HEK293T (cell line): ENCODE measurements at regions not wholly inside any gene's neighbourhood (a gene's known extent, or its start where the extent isn't known, plus 50 kb on each side); places are given as distances from the start of the nearest gene placed in this dataset.
A peak's percentile ranks its signal among the peaks of the same experiment; 100 is the strongest.

Source experiments
- CTCF ChIA-PET: fragments of 350-600 bp; formaldehyde crosslinking; extraction: SDS; loops from one replicate; lab custom pipeline; 2021; ENCODE audit warnings: antibody characterized with exemption, inconsistent platforms; lab: Yijun Ruan, JAX
- POLR2A ChIA-PET: fragments of 350-600 bp; formaldehyde crosslinking; extraction: SDS; loops from one replicate; lab custom pipeline; 2020; ENCODE audit warnings: antibody characterized with exemption, inconsistent platforms; lab: Yijun Ruan, JAX
- DNase-seq: peaks from one replicate; pipeline ENCODE4 v3.0.0; 2012; ENCODE audit warnings: mixed read lengths; ENCODE audit errors: extremely low spot score
- ARNT ChIP-seq: fragments of 450-650 bp; IDR thresholded peaks from 2 replicates; pipeline ENCODE4 v1.6.1; 2017; ENCODE audit warnings: mild to moderate bottlenecking
- BHLHE40 ChIP-seq: fragments of 450-650 bp; IDR thresholded peaks from 2 replicates; pipeline ENCODE4 v1.6.1; 2016; ENCODE audit warnings: mild to moderate bottlenecking, moderate library complexity, borderline replicate concordance
- CTBP1 ChIP-seq: fragments of 450-650 bp; IDR thresholded peaks from 2 replicates; pipeline ENCODE4 v1.6.1; 2016; ENCODE audit warnings: borderline replicate concordance
- ELF4 ChIP-seq: fragments of 450-650 bp; IDR thresholded peaks from 2 replicates; pipeline ENCODE4 v1.6.1; 2017; ENCODE audit warnings: antibody characterized with exemption
- FOXA1 ChIP-seq: fragments of 450-650 bp; IDR thresholded peaks from 2 replicates; pipeline ENCODE4 v1.6.1; 2016; ENCODE audit warnings: mild to moderate bottlenecking
- FOXK2 ChIP-seq: fragments of 450-650 bp; IDR thresholded peaks from 2 replicates; pipeline ENCODE4 v1.6.1; 2016; ENCODE audit warnings: mild to moderate bottlenecking
- FOXM1 ChIP-seq: fragments of 450-650 bp; IDR thresholded peaks from 2 replicates; pipeline ENCODE4 v1.6.1; 2017; ENCODE audit warnings: mild to moderate bottlenecking, borderline replicate concordance
- HDGF ChIP-seq: fragments of 450-650 bp; IDR thresholded peaks from 2 replicates; pipeline ENCODE4 v1.6.1; 2017; ENCODE audit warnings: antibody characterized with exemption, borderline replicate concordance
- L3MBTL2 ChIP-seq: fragments of 450-650 bp; conservative IDR thresholded peaks from 2 replicates; pipeline ENCODE4 v1.6.1; 2016; ENCODE audit warnings: mild to moderate bottlenecking
- LEF1 ChIP-seq: fragments of 450-650 bp; IDR thresholded peaks from 2 replicates; pipeline ENCODE4 v1.6.1; 2017; ENCODE audit warnings: mild to moderate bottlenecking, borderline replicate concordance
- NFRKB ChIP-seq: fragments of 450-650 bp; IDR thresholded peaks from 2 replicates; pipeline ENCODE4 v1.6.1; 2016; ENCODE audit warnings: mild to moderate bottlenecking, moderate library complexity
- PKNOX1 ChIP-seq: fragments of 450-650 bp; IDR thresholded peaks from 2 replicates; pipeline ENCODE4 v1.6.1; 2016
- SP1 ChIP-seq: fragments of 450-650 bp; IDR thresholded peaks from 2 replicates; pipeline ENCODE4 v1.6.1; 2017
- SUZ12 ChIP-seq: fragments of 450-650 bp; IDR thresholded peaks from 2 replicates; pipeline ENCODE4 v1.6.1; 2016; ENCODE audit warnings: mild to moderate bottlenecking
- TARDBP ChIP-seq: fragments of 450-650 bp; IDR thresholded peaks from 2 replicates; pipeline ENCODE4 v1.6.1; 2016
- ZNF384 ChIP-seq: fragments of 450-650 bp; IDR thresholded peaks from 2 replicates; pipeline ENCODE4 v1.6.1; 2016

- TF ChIP-seq TARDBP (no peak), FOXM1 (no peak), NFRKB (no peak)
- ChIA-PET CTCF (no interaction called here), POLR2A (no interaction called here)
- DNase-seq, result no peak
Measured at GRCh38 chr2:194962254-194962653, 694.8 kb upstream of the SLC39A10 start.

- no peak for TF ChIP-seq FOXK2
- TF ChIP-seq TARDBP, result no peak
- no peak for TF ChIP-seq CTBP1
- no peak for TF ChIP-seq NFRKB
- no peak for TF ChIP-seq PKNOX1
- TF ChIP-seq BHLHE40, result no peak
- TF ChIP-seq LEF1, result no peak
- TF ChIP-seq ELF4, result no peak
- no peak for TF ChIP-seq ZNF384
- TF ChIP-seq L3MBTL2, result no peak
- TF ChIP-seq ARNT, result no peak
- no peak for TF ChIP-seq HDGF
- no peak for TF ChIP-seq FOXM1
- TF ChIP-seq FOXA1, result no peak
- no peak for TF ChIP-seq SUZ12
- no peak for TF ChIP-seq SP1
- no peak for DNase-seq
- CTCF ChIA-PET, result no interaction called here
- POLR2A ChIA-PET, result no interaction called here
Measured at GRCh38 chr2:194954218-194954617, 702.8 kb upstream of the SLC39A10 start.

- CTCF ChIA-PET, result no interaction called here
- POLR2A ChIA-PET, result no interaction called here
- TF ChIP-seq FOXK2, result no peak
- DNase-seq, result no peak
Measured at GRCh38 chr2:194946826-194947225, 710.2 kb upstream of the SLC39A10 start.

- TF ChIP-seq L3MBTL2, result no peak
- POLR2A ChIA-PET, result no interaction called here
- CTCF ChIA-PET, result no interaction called here
- no peak for DNase-seq
Measured at GRCh38 chr2:194938066-194938465, 719.0 kb upstream of the SLC39A10 start.

- POLR2A ChIA-PET, result no interaction called here
- CTCF ChIA-PET, result no interaction called here
- TF ChIP-seq PKNOX1 (no peak), L3MBTL2 (no peak), TARDBP (no peak), SP1 (no peak), HDGF (no peak), ZNF384 (no peak), FOXA1 (no peak), FOXK2 (no peak), ELF4 (no peak), LEF1 (no peak)
- DNase-seq, result no peak
Measured at GRCh38 chr2:194927489-194927888, 729.5 kb upstream of the SLC39A10 start.

GRCh38 chr2:194926873-194927272 is 730.2 kb upstream of the SLC39A10 start:
- ChIA-PET CTCF (no interaction called here), POLR2A (no interaction called here)
- no peak for DNase-seq
- TF ChIP-seq NFRKB (no peak), CTBP1 (no peak), ARNT (no peak), LEF1 (no peak), ELF4 (no peak), ZNF384 (no peak), TARDBP (no peak), SP1 (no peak), BHLHE40 (no peak), FOXM1 (no peak), FOXK2 (no peak), PKNOX1 (no peak), L3MBTL2 (no peak)

GRCh38 chr2:194925742-194926141 is 731.3 kb upstream of the SLC39A10 start:
- CTCF ChIA-PET, result no interaction called here
- no peak for DNase-seq
- peak; percentile 46; the same call in 1 of the 2 replicates for TF ChIP-seq PKNOX1
- TF ChIP-seq BHLHE40, result no peak
- no peak for TF ChIP-seq FOXM1
- TF ChIP-seq HDGF, result no peak
- TF ChIP-seq CTBP1, result no peak
- POLR2A ChIA-PET, result no interaction called here
